Stimulated activated effector memory CD8-positive, alpha-beta T cell treated with anti-CD3 and anti-CD28 coated beads, Interleukin-12 subunit alpha, Interleukin-12 subunit beta, amount 100 ng/mL, for 72 hours (primary cell): ENCODE measurements at regions not wholly inside any gene's neighbourhood (a gene's known extent, or its start where the extent isn't known, plus 50 kb on each side); places are given as distances from the start of the nearest gene placed in this dataset.

Experiments
- ATAC-seq: fragments of 150-1000 bp; cut with Tn5 transposase; 2 replicates; pipeline ENCODE4 v1.10.0; 2021
- DNase-seq, 2 donors: peaks; one replicate each; pipeline ENCODE4 v3.0.0; 2021 to 2022; ENCODE audit warnings: low spot score in 2 of 2
- H3K27ac Mint-ChIP-seq: one replicate; pipeline ENCODE4 v1.8.0; 2022; ENCODE audit warnings: mild to moderate bottlenecking, mixed read lengths
- H3K36me3 Mint-ChIP-seq: one replicate; pipeline ENCODE4 v1.8.0; 2022; ENCODE audit warnings: mild to moderate bottlenecking, mixed read lengths
- H3K4me1 Mint-ChIP-seq: one replicate; pipeline ENCODE4 v1.8.0; 2022; ENCODE audit warnings: mixed read lengths
- H3K4me3 Mint-ChIP-seq: one replicate; pipeline ENCODE4 v1.8.0; 2022; ENCODE audit warnings: mild to moderate bottlenecking, mixed read lengths
- H3K9me3 Mint-ChIP-seq: one replicate; pipeline ENCODE4 v1.8.0; 2022; ENCODE audit warnings: mixed read lengths

- Mint-ChIP-seq H3K27ac (no peak overlapping the region), H3K9me3 (peaks cover 3% of the 10 kb centered on the region), H3K4me3 (no peak overlapping the region), H3K4me1 (no peaks in the 10 kb centered on the region), H3K36me3 (no peaks in the 10 kb centered on the region)
- ATAC-seq (no peak), DNase-seq (no peak)
These were observed 104.8 kb downstream of the GASK1B start for GRCh38 chr4:158068068-158068467.

DNA sequence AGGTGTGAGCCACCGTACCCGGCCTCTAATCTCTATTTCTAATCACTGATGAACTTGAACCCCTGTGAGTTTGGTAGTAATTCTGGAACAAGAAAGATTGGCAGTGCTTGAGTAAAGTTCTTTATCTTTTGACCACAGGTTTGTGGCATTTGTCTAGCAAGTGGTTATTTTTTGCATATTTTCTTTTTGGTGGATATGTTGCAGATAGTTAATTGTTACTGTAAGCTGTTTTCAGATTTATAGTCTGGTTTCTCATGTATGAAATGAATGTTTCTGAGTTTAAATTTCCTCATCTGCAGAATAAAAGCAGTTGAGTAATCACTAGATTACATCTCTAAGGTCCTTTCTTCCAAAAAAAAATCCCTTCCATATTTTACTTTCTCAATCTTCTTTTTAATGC lies 105.2 kb downstream of the GASK1B start:
- Mint-ChIP-seq H3K36me3 (no peaks in the 10 kb centered on the region), H3K9me3 (peaks cover 3% of the 10 kb centered on the region), H3K27ac (no peak overlapping the region), H3K4me1 (no peaks in the 10 kb centered on the region), H3K4me3 (no peak overlapping the region)
- no peak for ATAC-seq
- no peak for DNase-seq

DNA sequence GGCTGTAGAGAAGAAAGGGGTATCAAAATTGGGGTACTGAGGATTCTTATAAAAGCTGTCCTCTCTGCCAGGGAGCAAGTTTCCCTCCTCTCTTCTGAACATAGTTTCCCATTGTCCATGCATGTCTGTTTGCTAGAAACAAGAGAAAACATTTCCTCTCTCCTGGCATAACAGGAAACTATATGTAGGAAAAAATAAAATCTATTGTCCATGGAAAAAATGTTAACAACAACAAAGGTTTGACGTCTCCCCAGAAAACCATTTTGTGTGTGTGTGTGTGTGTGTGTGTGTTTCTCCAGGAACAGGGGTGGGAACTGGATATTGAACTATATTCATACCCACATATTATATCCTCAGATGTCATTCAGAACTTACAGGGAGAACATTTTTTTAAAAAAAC lies 107.2 kb downstream of the GASK1B start:
- no peak overlapping the region for H3K27ac Mint-ChIP-seq
- DNase-seq, result no peak
- ATAC-seq, result no peak
- H3K4me3 Mint-ChIP-seq, result no peak overlapping the region
- H3K9me3 Mint-ChIP-seq, result peaks cover 7% of the 10 kb centered on the region
- H3K4me1 Mint-ChIP-seq, result no peaks in the 10 kb centered on the region
- no peaks in the 10 kb centered on the region for H3K36me3 Mint-ChIP-seq

DNA sequence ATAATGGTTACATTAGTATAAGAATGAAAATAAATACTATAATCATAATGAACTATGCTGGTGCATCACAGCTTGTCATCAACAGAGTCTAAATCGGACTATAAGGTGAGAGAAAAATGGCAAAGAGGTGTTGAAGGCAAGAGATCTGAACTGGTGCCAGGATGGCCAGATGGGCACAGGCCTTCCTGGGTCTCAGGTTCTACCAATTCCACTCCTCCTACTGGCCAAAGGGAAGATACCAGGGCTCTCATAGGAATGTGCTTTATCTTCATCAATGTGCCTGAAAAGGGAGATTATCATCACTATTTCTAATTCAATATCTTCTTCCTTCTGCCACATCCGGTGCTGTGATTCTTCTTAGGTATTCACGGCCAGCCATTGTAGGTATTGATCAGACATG lies 107.6 kb downstream of the GASK1B start:
- H3K36me3 Mint-ChIP-seq, result no peaks in the 10 kb centered on the region
- no peaks in the 10 kb centered on the region for H3K4me1 Mint-ChIP-seq
- DNase-seq (no peak), ATAC-seq (no peak)
- peaks cover 7% of the 10 kb centered on the region for H3K9me3 Mint-ChIP-seq
- H3K27ac Mint-ChIP-seq, result no peak overlapping the region
- no peak overlapping the region for H3K4me3 Mint-ChIP-seq

DNA sequence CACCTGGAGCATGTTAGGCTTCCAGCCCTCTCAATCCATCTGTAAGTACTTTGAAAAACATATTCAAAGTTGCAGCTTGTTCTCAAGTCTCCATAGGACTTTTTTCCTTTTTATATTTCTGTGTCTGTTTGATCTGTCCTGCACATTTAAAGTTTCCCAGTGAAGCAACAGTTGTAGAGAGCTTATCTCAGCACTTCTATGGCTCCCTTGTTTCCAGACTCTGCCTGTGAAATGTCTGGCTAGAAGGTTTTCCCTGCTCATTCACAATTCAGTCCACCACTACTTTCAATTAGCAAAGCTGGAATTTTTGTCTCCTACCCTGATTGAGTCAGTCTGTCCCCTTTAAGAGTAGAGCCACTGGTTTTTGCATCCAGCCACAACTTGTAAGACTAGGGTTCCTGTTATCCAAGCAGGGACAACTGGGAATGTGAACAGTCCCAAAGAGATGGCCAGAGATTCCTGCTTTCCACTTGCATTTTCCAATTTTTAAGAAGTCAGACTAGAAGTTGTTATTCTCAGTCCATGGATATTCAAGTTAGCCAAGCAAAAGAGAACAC lies 116.1 kb downstream of the GASK1B start:
- H3K36me3 Mint-ChIP-seq, result no peaks in the 10 kb centered on the region
- no peak for ATAC-seq
- peaks cover 7% of the 10 kb centered on the region for H3K9me3 Mint-ChIP-seq
- no peak overlapping the region for H3K27ac Mint-ChIP-seq
- no peak for DNase-seq
- no peak overlapping the region for H3K4me3 Mint-ChIP-seq
- no peaks in the 10 kb centered on the region for H3K4me1 Mint-ChIP-seq

DNA sequence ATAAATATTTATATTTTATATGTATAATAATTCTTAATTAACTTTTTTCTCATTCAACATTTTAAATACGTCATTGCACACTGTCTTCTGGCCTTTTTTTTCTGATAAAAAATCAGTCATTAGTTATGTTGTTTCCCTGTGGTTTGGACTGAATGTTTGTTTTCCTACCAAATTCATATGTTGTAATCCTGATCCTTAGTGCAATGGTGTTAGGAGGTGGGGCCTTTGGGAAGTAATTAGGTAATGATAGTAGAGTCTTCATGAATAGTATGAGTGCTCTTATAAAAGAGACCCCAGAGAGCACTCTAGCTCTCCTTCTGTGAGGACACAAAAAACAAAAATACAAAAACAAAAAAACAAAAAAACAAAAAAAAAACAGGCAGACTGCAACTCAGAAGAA lies 117.2 kb downstream of the GASK1B start:
- H3K4me3 Mint-ChIP-seq, result no peak overlapping the region
- no peak overlapping the region for H3K27ac Mint-ChIP-seq
- peaks cover 6% of the 10 kb centered on the region for H3K9me3 Mint-ChIP-seq
- no peaks in the 10 kb centered on the region for H3K4me1 Mint-ChIP-seq
- no peaks in the 10 kb centered on the region for H3K36me3 Mint-ChIP-seq
- ATAC-seq (no peak), DNase-seq (no peak)

GRCh38 chr4:158053801-158054200 lies 119.0 kb downstream of the GASK1B start:
- ATAC-seq (no peak), DNase-seq (no peak)
- H3K4me3 Mint-ChIP-seq, result no peak overlapping the region
- H3K4me1 Mint-ChIP-seq, result no peaks in the 10 kb centered on the region
- H3K36me3 Mint-ChIP-seq, result no peaks in the 10 kb centered on the region
- H3K9me3 Mint-ChIP-seq, result peaks cover 4% of the 10 kb centered on the region
- H3K27ac Mint-ChIP-seq, result no peak overlapping the region

- no peak for DNase-seq
- Mint-ChIP-seq H3K4me3 (no peak overlapping the region), H3K36me3 (no peaks in the 10 kb centered on the region), H3K9me3 (peaks cover 4% of the 10 kb centered on the region), H3K4me1 (no peaks in the 10 kb centered on the region), H3K27ac (no peak overlapping the region)
- no peak for ATAC-seq
These were observed 119.7 kb downstream of the GASK1B start for GRCh38 chr4:158053086-158053485.

DNA sequence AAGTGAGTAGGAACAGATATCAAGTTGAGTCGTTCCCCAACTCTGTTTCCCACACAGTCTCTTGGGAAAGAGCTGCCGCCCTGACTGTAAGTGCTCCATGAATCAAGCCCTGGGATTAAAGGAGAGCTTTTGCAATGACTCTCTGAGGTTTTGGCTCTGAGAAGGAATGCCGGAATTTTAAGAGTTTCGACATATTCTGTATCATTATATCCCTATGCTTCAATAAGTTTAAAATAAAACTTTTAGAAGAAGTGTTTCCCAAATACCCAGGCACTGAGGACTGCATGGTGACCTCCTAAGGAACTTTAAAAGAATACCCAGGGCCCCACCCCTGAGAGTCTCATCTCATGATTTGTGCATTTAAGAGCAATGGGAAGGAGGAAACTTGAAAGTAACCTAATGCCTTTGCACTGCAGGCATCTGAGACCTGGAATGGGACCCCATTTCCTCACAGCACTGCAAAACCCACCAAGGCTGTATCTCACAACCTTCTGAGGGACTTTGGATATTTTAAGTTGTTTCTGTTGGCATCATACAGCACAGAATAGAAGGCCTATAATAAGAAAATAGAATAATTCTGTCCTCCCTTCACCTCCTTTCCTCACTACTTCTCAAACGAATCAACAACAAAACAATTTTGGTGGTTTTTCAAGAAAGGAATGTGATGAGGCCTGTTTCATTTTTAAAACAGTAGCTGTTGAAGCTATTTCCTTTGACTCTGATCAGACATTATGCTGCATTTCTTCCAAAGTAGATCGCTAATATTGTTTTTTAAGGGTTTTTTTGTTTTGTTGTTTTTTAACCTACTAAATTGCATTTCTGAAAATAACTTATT lies 121.2 kb downstream of the GASK1B start:
- DNase-seq (no peak), ATAC-seq (no peak)
- H3K36me3 Mint-ChIP-seq, result no peaks in the 10 kb centered on the region

GRCh38 chr4:158050942-158051341 lies 121.9 kb downstream of the GASK1B start:
- ATAC-seq (no peak), DNase-seq (no peak)
- Mint-ChIP-seq H3K27ac (no peak overlapping the region), H3K36me3 (no peaks in the 10 kb centered on the region), H3K4me3 (no peak overlapping the region), H3K9me3 (peaks cover 4% of the 10 kb centered on the region), H3K4me1 (no peaks in the 10 kb centered on the region)

More for the DNA sequence above, 121.2 kb downstream of the GASK1B start:
- H3K9me3 Mint-ChIP-seq, result peaks cover 4% of the 10 kb centered on the region
- no peaks in the 10 kb centered on the region for H3K4me1 Mint-ChIP-seq
- H3K4me3 Mint-ChIP-seq, result no peak overlapping the region
- H3K27ac Mint-ChIP-seq, result no peak overlapping the region

GRCh38 chr4:158046345-158046744 lies 126.5 kb downstream of the GASK1B start:
- no peak for DNase-seq
- Mint-ChIP-seq H3K4me1 (no peaks in the 10 kb centered on the region), H3K9me3 (peaks cover 2% of the 10 kb centered on the region), H3K27ac (no peak overlapping the region), H3K36me3 (no peaks in the 10 kb centered on the region), H3K4me3 (no peak overlapping the region)
- ATAC-seq, result no peak

DNA sequence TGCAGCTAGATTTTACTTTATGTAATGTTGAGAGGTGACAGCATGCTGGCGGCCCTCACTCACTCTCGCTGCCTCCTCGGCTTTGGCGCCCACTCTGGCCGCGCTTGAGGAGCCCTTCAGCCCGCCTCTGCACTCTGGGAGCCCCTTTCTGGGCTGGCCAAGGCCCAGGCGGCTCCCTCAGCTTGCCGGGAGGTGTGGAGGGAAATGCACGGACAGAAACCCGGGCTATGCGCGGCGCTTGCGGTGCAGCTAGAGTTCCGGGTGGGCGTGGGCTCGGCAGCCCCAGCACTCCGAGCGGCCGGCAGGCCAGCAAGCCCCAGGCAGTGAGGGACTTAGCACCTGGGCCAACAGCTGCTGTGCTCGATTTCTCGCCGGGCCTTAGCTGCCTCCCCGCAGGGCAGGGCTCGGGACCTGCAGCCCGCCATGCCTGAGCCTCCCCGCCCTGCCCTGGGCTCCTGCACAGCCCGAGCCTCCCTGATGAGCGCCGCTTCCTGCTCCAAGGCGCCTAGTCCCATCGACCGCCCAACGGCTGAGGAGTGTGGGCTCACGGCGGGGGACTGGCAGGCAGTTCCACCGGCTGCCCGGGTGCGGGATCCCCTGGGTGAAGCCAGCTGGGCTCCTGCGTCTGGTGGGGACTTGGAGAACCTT lies 128.7 kb downstream of the GASK1B start:
- H3K9me3 Mint-ChIP-seq, result peaks cover 6% of the 10 kb centered on the region
- no peak overlapping the region for H3K4me3 Mint-ChIP-seq
- no peaks in the 10 kb centered on the region for H3K4me1 Mint-ChIP-seq
- ATAC-seq (no peak), DNase-seq (no peak)
- H3K36me3 Mint-ChIP-seq, result no peaks in the 10 kb centered on the region
- no peak overlapping the region for H3K27ac Mint-ChIP-seq

DNA sequence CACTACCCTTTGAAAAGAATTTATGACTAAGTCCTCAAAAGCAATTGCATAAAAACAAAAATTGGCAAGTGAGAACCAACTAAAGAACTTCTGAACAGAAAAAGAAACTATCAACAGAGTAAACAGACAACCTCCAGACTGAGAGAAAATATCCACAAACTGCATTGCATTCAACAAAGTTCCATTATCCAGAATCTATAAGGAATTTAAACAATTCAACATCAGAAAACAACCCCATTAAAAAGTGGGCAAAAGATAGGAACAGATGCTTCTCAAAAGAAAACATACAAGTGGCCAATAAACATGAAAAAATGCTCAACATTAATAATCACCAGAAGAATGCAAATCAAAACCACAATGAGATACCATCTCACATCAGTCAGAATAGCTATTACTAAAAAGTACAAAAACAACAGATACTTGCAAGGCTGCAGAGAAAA lies 130.2 kb downstream of the GASK1B start:
- Mint-ChIP-seq H3K36me3 (no peaks in the 10 kb centered on the region), H3K4me1 (no peaks in the 10 kb centered on the region), H3K27ac (no peak overlapping the region), H3K9me3 (peaks cover 7% of the 10 kb centered on the region), H3K4me3 (no peak overlapping the region)
- no peak for ATAC-seq
- DNase-seq, result no peak

DNA sequence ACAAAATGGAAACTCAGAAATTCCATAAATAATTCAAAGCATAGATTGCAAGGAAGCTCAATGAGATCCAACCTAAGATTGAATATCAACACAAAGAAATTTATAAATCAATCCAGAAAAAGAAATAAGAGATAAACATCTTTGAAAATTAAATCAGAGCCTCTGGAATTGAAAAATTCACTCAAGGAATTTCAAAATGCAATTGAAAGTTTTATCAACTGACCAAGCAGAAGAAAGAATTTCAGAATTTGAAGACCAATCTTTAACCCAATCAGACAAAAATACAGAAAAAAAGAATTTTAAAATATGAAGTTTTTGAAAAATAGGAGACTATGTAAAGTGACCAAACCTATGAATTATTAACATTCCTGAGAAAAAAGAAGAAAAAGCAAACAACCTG lies 134.1 kb downstream of the GASK1B start:
- Mint-ChIP-seq H3K4me1 (no peaks in the 10 kb centered on the region), H3K36me3 (no peaks in the 10 kb centered on the region), H3K9me3 (peaks cover 9% of the 10 kb centered on the region), H3K27ac (no peak overlapping the region), H3K4me3 (no peak overlapping the region)
- ATAC-seq (no peak), DNase-seq (no peak)

DNA sequence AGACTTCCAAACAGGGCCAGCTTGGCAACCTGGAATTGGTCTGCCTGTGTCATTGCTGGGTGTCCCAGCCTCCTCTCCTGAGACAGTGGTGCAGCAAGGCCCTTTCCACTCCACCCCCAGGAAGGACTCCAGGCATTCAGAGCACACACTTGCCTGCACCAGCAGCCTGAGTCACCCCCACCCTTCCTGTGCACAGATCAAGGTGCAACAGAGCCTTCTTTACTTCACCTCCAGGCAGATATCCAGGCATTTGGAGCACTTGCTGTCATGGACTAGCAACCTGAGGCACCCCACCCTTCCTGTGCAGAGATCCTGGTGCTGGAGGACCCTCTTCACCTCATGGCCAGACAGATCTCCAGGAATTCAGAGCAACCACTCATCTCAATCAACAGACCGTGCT lies 135.8 kb downstream of the GASK1B start:
- Mint-ChIP-seq H3K27ac (no peak overlapping the region), H3K4me3 (no peak overlapping the region), H3K36me3 (no peaks in the 10 kb centered on the region), H3K4me1 (no peaks in the 10 kb centered on the region), H3K9me3 (peaks cover 13% of the 10 kb centered on the region)
- DNase-seq, result no peak
- ATAC-seq, result no peak

DNA sequence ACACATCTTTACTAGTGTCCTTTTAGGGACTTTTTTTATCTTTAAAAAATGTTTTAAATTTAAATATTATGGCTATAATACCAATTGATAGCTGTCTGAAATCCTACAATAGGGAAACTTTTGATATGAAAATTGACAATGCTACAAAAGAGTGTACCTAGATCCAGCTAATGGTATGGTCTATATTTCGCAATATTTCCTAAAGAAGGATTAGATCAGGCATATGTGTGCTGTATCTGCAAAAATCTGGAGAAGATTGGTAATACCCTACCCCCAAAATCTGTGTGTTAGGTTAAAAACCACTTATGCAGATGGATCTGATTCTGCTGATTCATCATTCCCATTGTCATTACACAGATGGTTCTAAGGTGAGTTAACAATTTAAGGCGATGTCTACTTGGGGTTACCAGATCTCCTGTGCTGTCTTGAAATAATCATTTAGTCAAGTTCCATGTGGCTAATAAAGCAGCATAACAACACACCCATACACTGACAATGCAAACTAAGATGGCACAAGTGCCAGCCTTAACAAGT lies 137.1 kb downstream of the GASK1B start:
- H3K27ac Mint-ChIP-seq, result no peak overlapping the region
- no peak overlapping the region for H3K4me3 Mint-ChIP-seq
- no peaks in the 10 kb centered on the region for H3K4me1 Mint-ChIP-seq
- no peaks in the 10 kb centered on the region for H3K36me3 Mint-ChIP-seq
- ATAC-seq (no peak), DNase-seq (no peak)
- peaks cover 12% of the 10 kb centered on the region for H3K9me3 Mint-ChIP-seq
